SK-N-SH (cell line): ENCODE measurements at regions not wholly inside any gene's neighbourhood (a gene's known extent, or its start where the extent isn't known, plus 50 kb on each side); places are given as distances from the start of the nearest gene placed in this dataset.

Experiments
- CHD2 ChIP-seq: fragments of 150-350 bp; IDR thresholded peaks from 2 replicates; pipeline ENCODE4 v1.6.1; 2018; ENCODE audit warnings: low read length; ENCODE audit not compliant: partially characterized antibody
- JUND ChIP-seq: IDR thresholded peaks from 2 replicates; pipeline ENCODE4 v1.4.0; 2012
- SMC3 ChIP-seq: IDR thresholded peaks from 2 replicates; pipeline ENCODE4 v1.6.1; 2012; ENCODE audit warnings: low read depth, low read length, improper control_type of control experiment
- TEAD4 ChIP-seq: IDR thresholded peaks from 2 replicates; pipeline ENCODE4 v1.4.0; 2012; ENCODE audit warnings: mild to moderate bottlenecking, borderline replicate concordance; ENCODE audit not compliant: insufficient read depth
- USF2 ChIP-seq: fragments of 150-350 bp; IDR thresholded peaks from 2 replicates; pipeline ENCODE4 v1.6.1; 2017; ENCODE audit warnings: antibody characterized with exemption, low read length, low read depth, borderline replicate concordance
- TF ChIP-seq, protein P1 (sequence below): fragments of 200-600 bp; sonication (generic); IDR thresholded peaks from 2 replicates; pipeline ENCODE4 v1.6.1; 2017; ENCODE audit warnings: antibody characterized with exemption, mild to moderate bottlenecking, moderate library complexity

GRCh38 chr11:134710861-134711407, 298.9 kb upstream of the B3GAT1 start:
- TF ChIP-seq USF2 (no peak), TEAD4 (no peak), SMC3 (no peak), JUND (no peak), CHD2 (no peak)
- TF ChIP-seq, protein P1, sequence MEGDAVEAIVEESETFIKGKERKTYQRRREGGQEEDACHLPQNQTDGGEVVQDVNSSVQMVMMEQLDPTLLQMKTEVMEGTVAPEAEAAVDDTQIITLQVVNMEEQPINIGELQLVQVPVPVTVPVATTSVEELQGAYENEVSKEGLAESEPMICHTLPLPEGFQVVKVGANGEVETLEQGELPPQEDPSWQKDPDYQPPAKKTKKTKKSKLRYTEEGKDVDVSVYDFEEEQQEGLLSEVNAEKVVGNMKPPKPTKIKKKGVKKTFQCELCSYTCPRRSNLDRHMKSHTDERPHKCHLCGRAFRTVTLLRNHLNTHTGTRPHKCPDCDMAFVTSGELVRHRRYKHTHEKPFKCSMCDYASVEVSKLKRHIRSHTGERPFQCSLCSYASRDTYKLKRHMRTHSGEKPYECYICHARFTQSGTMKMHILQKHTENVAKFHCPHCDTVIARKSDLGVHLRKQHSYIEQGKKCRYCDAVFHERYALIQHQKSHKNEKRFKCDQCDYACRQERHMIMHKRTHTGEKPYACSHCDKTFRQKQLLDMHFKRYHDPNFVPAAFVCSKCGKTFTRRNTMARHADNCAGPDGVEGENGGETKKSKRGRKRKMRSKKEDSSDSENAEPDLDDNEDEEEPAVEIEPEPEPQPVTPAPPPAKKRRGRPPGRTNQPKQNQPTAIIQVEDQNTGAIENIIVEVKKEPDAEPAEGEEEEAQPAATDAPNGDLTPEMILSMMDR, result no peak
